RWPE2 (cell line): ENCODE measurements at regions not wholly inside any gene's neighbourhood (a gene's known extent, or its start where the extent isn't known, plus 50 kb on each side); places are given as distances from the start of the nearest gene placed in this dataset.

Experiments used
- ATAC-seq: fragments of 200-7000 bp; cut with Tn5 transposase; 3 replicates; pipeline ENCODE4 v1.9.1; 2021; ENCODE audit warnings: low read depth
- DNase-seq: peaks from one replicate; pipeline ENCODE4 v3.0.0-alpha.2; 2020; ENCODE audit warnings: low spot score
- H3K27ac ChIP-seq: fragments of 450-650 bp; 2 replicates; pipeline ENCODE4 v1.5.1; 2017; ENCODE audit warnings: mild to moderate bottlenecking; ENCODE audit not compliant: poor library complexity, severe bottlenecking
- H3K27me3 ChIP-seq: fragments of 250-450 bp; sonication (Bioruptor Pico); 2 replicates; pipeline ENCODE4 v1.5.1; 2021; ENCODE audit warnings: mild to moderate bottlenecking, moderate library complexity; ENCODE audit not compliant: insufficient read depth, poor library complexity, severe bottlenecking
- H3K36me3 ChIP-seq: fragments of 250-450 bp; sonication (Bioruptor Pico); 2 replicates; pipeline ENCODE4 v1.5.1; 2020; ENCODE audit warnings: low read depth, mild to moderate bottlenecking, moderate library complexity
- H3K4me1 ChIP-seq: fragments of 250-450 bp; sonication (Bioruptor Pico); 2 replicates; pipeline ENCODE4 v1.5.1; 2021; ENCODE audit warnings: mild to moderate bottlenecking, moderate library complexity; ENCODE audit not compliant: insufficient read depth, poor library complexity, severe bottlenecking
- H3K4me3 ChIP-seq: fragments of 250-450 bp; sonication (Bioruptor Pico); 2 replicates; pipeline ENCODE4 v1.5.1; 2021; ENCODE audit warnings: mild to moderate bottlenecking, moderate library complexity; ENCODE audit not compliant: severe bottlenecking
- H3K9me3 ChIP-seq: fragments of 250-450 bp; sonication (Bioruptor Pico); 2 replicates; pipeline ENCODE4 v1.5.1; 2021; ENCODE audit warnings: mild to moderate bottlenecking, moderate library complexity; ENCODE audit not compliant: severe bottlenecking
- TF ChIP-seq, protein P1 (sequence below): fragments of 450-650 bp; IDR thresholded peaks from one replicate; pipeline ENCODE4 v1.5.1; 2017; ENCODE audit warnings: mild to moderate bottlenecking, moderate library complexity; ENCODE audit not compliant: poor library complexity, severe bottlenecking

- no peak overlapping the region for H3K4me3 ChIP-seq
- H3K27me3 ChIP-seq, result no peaks in the 10 kb centered on the region
- peaks cover 4% of the 10 kb centered on the region for H3K9me3 ChIP-seq
- TF ChIP-seq, protein P1, sequence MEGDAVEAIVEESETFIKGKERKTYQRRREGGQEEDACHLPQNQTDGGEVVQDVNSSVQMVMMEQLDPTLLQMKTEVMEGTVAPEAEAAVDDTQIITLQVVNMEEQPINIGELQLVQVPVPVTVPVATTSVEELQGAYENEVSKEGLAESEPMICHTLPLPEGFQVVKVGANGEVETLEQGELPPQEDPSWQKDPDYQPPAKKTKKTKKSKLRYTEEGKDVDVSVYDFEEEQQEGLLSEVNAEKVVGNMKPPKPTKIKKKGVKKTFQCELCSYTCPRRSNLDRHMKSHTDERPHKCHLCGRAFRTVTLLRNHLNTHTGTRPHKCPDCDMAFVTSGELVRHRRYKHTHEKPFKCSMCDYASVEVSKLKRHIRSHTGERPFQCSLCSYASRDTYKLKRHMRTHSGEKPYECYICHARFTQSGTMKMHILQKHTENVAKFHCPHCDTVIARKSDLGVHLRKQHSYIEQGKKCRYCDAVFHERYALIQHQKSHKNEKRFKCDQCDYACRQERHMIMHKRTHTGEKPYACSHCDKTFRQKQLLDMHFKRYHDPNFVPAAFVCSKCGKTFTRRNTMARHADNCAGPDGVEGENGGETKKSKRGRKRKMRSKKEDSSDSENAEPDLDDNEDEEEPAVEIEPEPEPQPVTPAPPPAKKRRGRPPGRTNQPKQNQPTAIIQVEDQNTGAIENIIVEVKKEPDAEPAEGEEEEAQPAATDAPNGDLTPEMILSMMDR, result no peak
- peaks cover 24% of the 10 kb centered on the region for H3K4me1 ChIP-seq
- no peak for DNase-seq
- H3K27ac ChIP-seq, result peak overlapping the region; percentile 28
- H3K36me3 ChIP-seq, result no peaks in the 10 kb centered on the region
- ATAC-seq, result peak; percentile 76
These were observed 346.1 kb upstream of the PTGER4 start for GRCh38 chr5:40333459-40334241.

DNA sequence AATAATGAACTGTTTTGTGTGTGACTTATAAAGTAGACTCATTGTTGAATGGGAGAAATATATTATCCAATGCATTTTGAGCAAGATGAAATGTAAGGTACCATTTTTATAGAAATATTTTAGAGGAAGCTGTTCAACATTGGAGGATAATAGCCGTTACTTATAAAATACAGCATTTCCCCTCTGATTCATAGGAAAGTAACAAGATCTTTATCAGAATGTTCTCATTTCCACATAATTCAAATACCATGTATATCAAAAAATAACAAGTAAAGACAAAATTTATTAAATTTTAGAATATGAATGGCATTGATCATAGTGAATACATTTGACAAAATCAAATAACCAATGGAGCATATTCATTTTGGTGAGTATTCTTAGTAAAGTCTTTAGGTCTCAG, 346.7 kb upstream of the PTGER4 start:
- Histone ChIP-seq H3K27me3 (no peaks in the 10 kb centered on the region), H3K4me1 (peaks cover 24% of the 10 kb centered on the region), H3K36me3 (no peaks in the 10 kb centered on the region), H3K9me3 (peaks cover 4% of the 10 kb centered on the region), H3K27ac (peak overlapping the region; percentile 28), H3K4me3 (no peak overlapping the region)
- ATAC-seq, result no peak
- TF ChIP-seq, protein P1, result no peak
- no peak for DNase-seq

DNA sequence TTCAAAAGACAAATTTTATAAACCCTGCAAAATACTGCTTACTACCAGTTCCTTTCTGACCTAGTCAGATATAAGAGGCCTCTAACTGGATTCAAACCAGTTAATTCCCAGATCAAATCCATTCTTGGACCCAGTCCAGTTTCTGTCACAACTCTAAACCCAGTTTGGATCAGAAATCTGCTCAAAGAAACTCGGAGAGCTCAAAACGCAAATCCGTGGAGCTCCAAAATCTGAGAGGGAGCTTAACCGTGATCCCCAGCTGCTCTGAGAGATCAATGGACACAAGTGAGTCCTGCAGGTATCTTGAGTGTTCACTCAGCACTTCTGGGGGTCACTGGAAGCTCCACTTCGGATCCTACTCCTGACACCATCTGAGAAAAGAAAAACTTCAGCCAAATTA, 348.1 kb upstream of the PTGER4 start:
- H3K9me3 ChIP-seq, result peaks cover 4% of the 10 kb centered on the region
- peaks cover 24% of the 10 kb centered on the region for H3K4me1 ChIP-seq
- TF ChIP-seq, protein P1, result no peak
- no peaks in the 10 kb centered on the region for H3K27me3 ChIP-seq
- no peak overlapping the region for H3K4me3 ChIP-seq
- DNase-seq, result no peak
- H3K27ac ChIP-seq, result no peak overlapping the region
- H3K36me3 ChIP-seq, result no peaks in the 10 kb centered on the region
- ATAC-seq, result no peak

- Histone ChIP-seq H3K36me3 (no peaks in the 10 kb centered on the region), H3K4me1 (no peaks in the 10 kb centered on the region), H3K4me3 (no peak overlapping the region), H3K9me3 (no peaks in the 10 kb centered on the region), H3K27me3 (no peaks in the 10 kb centered on the region), H3K27ac (no peak overlapping the region)
- TF ChIP-seq, protein P1, result no peak
- ATAC-seq (no peak), DNase-seq (no peak)
These were observed 358.2 kb upstream of the PTGER4 start for GRCh38 chr5:40321514-40321913.

GRCh38 chr5:40318395-40318794, 361.3 kb upstream of the PTGER4 start:
- DNase-seq, result no peak
- H3K27ac ChIP-seq, result no peak overlapping the region
- no peaks in the 10 kb centered on the region for H3K27me3 ChIP-seq
- H3K4me3 ChIP-seq, result no peak overlapping the region
- ATAC-seq, result no peak
- H3K9me3 ChIP-seq, result no peaks in the 10 kb centered on the region
- H3K36me3 ChIP-seq, result no peaks in the 10 kb centered on the region
- H3K4me1 ChIP-seq, result no peaks in the 10 kb centered on the region
- TF ChIP-seq, protein P1, result no peak
